ENCODE measurements at regions not wholly inside any gene's neighbourhood (a gene's known extent, or its start where the extent isn't known, plus 50 kb on each side); places are given as distances from the start of the nearest gene placed in this dataset.

DNA sequence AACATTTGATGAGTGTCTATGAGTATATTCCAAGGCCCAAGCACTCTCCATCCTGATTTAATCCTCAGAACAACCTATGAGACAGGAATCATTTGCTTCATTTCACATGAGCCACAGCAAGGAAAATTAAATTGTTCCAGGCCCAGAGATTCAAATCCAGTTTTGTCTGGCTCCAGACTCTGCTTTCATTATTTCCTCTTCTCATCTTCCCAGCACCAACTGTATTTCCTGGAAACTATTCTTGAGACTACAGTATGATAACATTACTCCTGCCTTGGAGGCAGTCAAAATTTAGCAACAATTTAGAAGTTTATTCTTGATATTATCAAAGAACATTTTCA lies 194.5 kb downstream of the ZNF608 start:
- Histone ChIP-seq H3K4me3 (no peak overlapping the region), H3K27ac (no peak overlapping the region)
- TF ChIP-seq, protein P1, sequence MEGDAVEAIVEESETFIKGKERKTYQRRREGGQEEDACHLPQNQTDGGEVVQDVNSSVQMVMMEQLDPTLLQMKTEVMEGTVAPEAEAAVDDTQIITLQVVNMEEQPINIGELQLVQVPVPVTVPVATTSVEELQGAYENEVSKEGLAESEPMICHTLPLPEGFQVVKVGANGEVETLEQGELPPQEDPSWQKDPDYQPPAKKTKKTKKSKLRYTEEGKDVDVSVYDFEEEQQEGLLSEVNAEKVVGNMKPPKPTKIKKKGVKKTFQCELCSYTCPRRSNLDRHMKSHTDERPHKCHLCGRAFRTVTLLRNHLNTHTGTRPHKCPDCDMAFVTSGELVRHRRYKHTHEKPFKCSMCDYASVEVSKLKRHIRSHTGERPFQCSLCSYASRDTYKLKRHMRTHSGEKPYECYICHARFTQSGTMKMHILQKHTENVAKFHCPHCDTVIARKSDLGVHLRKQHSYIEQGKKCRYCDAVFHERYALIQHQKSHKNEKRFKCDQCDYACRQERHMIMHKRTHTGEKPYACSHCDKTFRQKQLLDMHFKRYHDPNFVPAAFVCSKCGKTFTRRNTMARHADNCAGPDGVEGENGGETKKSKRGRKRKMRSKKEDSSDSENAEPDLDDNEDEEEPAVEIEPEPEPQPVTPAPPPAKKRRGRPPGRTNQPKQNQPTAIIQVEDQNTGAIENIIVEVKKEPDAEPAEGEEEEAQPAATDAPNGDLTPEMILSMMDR (IDR thresholded peaks at IDR 0.05): no peak
- no peak for DNase-seq (ENCODE audit: low spot score)

DNA sequence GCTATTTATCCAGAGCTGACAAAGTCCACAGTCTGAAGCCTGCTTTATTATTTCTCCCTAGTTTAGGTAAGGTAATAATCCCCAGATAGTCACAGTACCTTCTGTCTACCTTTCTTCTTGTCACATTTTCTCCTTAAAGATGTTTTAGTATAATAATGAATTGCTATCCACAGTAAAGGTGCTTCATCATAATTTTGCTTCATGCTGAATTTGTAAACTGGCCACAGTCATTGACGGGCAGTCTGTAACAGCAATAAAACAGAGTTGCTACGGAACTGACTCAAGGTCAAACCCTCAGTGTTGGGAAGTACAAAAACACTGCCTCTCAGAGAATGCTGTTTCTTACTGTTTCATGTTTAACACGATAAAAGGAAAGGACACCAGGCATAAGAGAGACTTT lies 195.7 kb downstream of the ZNF608 start:
- TF ChIP-seq, protein P1 (IDR thresholded peaks at IDR 0.05): no peak
- no peak overlapping the region for H3K27ac ChIP-seq
- no peak overlapping the region for H3K4me3 ChIP-seq
- DNase-seq (ENCODE audit: low spot score): no peak

DNA sequence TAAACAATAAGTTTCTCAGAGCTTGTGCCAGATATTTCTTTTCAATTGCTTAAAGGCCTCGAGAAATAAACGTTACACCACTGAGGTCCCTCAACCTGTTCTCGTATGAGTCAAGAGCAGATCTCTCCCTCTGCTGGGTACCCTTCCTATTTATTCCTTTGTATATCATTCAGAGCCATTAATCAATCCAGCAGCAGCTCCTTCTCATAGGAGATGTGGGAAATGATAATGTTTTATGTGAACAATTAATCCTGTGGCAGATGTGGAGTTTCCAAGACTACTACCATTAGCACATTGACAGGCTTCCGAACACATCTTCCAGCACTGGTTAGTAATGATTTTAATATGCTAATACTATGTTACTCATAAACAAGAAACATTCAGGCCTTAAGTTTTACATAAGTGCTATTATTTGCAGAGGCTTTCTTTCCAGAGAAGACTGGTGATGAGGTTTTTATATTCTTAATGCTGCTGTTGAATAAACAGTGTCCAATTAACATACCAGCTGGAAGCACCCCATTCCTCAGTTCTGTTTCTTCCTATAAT lies 196.5 kb downstream of the ZNF608 start:
- H3K4me3 ChIP-seq: no peak overlapping the region
- TF ChIP-seq, protein P1 (IDR thresholded peaks at IDR 0.05): no peak
- no peak for DNase-seq (ENCODE audit: low spot score)
- no peak overlapping the region for H3K27ac ChIP-seq

DNA sequence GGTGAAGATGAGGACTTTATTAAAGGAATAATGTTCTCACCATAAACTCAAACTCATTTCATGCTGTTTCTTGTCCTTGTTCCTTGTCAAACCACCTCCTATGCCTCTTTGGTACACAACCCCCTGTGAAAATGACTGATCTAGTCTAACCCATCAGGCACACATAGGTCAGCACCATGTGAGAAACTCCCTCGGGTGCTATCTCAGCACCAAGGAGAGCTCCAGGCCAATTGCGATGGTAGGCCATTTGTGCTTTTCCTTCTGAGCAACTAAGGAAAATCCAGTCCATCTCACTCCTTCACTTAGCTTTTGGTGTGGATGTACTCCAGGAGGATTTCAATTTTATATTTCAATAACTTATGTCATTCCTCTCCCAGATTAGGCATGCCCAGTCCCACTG lies 199.8 kb downstream of the ZNF608 start:
- TF ChIP-seq, protein P1 (IDR thresholded peaks at IDR 0.05): no peak
- H3K27ac ChIP-seq: no peak overlapping the region
- DNase-seq (ENCODE audit: low spot score): no peak
- H3K4me3 ChIP-seq: no peak overlapping the region

DNA sequence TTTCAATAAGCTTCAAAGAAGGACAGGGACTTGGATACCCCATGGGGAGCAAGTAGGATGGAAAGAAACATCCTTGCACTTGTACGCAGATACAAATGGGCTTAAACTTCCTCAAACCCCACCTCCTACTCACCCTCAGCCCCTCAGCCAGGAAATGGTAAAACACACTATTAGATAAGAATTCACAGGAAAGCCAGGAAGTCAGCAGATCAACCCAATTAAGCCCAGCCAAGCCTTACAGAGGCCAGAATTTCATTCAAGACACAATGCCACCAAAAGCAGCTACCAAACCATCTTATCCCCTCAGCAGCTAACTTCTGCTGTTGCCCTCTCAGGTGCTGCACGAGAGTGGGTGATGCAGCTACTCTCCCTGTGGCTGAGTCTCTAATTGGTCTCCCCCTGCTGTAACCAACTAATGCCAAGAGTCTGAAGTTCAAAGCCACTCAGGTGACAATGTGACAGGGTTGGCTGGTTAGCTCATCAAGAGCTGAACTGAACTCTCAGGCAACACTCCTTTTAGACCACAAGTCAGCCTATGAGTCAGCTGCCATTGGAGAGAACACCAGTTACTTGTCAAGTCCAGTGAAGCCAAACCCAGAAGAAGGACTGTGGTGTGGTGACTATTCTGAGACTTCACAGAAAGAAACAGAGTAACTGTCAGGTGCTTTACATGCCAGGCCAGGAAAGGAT lies 201.9 kb downstream of the ZNF608 start:
- DNase-seq (ENCODE audit: low spot score): no peak
- no peak overlapping the region for H3K4me3 ChIP-seq
- no peak overlapping the region for H3K27ac ChIP-seq
- TF ChIP-seq, protein P1 (IDR thresholded peaks at IDR 0.05): no peak

DNA sequence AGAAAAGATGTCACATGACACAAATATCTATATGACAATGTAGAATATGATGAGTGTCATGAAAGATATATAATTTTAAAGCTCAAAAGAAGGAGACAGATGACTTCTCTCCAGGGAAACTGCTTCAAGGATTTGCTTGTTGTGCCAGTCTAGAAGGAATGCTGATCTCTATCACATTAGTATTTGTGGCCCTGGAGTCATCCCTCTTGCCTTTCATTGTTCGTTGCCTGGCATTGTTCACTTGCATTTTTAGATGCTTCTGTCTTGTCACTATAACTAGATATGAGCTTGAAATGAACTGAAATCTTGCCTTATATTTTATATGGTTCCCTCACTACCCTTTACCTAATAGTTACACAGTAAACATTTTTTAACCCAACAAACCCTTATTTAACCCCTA lies 207.5 kb downstream of the ZNF608 start:
- H3K4me3 ChIP-seq: no peak overlapping the region
- DNase-seq (ENCODE audit: low spot score): no peak
- H3K27ac ChIP-seq: no peak overlapping the region
- TF ChIP-seq, protein P1 (IDR thresholded peaks at IDR 0.05): no peak

DNA sequence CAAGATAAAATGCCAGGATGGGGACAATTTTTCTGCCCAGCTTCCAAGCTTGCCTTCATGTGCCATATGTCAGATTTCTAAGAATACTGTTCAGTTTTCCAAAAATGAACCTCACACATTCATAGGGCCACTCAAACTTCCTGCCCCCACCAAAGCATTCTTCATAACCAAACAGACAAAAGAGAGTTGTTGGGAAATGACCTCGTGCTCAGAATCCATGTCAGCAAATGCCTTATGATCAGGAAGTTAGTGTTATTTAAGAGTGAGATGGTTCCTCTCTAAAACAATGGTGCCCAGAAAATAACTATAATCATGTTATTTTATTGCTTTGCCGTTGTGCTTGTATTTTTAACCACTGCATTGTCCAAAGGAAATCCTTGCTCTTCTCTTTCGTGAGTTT lies 208.2 kb downstream of the ZNF608 start:
- TF ChIP-seq, protein P1 (IDR thresholded peaks at IDR 0.05): no peak
- Histone ChIP-seq H3K27ac (peak overlapping the region in 1 of 2 donors; percentile 36), H3K4me3 (no peak overlapping the region)
- no peak for DNase-seq (ENCODE audit: low spot score)
